ENCODE measurements at regions not wholly inside any gene's neighbourhood (a gene's known extent, or its start where the extent isn't known, plus 50 kb on each side); places are given as distances from the start of the nearest gene placed in this dataset.
"Not testable (repeated sequence)": the region's sequence is repeated elsewhere in the genome, so short reads cannot be mapped to it uniquely, and the experiment has no call there.

DNA sequence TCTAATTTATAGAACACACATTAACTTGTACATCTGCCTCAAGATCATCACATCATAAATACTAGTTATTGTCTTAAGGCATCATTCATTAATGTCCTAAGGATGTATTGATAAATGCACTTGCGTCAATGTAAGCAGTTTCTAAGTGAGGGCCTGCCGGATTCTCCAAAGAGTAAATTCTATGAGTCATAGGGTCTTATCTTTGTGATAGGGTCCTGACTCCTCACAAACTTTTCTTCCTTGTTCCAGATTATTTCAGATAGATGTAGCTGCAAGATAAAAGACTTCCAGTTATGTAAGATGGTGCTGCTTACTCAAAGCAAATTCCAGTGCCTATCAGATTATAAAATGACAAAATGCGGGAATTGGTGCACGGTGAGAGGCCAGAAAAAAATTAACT lies 315.0 kb upstream of the SLC39A10 start:
- DNase-seq, result no peak

DNA sequence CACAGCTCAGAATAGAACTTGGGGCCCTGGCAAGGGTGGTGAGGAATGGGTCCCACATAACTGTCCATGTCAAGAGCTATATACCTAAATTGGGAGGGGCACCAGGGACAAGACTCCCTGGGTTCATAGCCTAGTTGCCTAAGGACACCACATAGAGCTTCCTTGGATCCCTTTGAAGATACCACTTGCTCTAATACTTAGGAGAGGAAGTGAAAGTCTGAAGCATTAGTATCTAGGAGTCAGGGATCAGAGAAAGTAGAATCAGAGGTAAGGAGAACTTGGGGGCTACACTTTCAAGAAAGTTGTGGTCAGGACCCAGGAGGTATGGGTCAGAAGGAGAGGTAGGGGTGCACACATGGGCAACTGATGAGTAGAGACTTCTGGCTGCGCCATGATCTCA lies 318.2 kb upstream of the SLC39A10 start:
- no peak for DNase-seq

- no peak for DNase-seq
These were observed 319.4 kb upstream of the SLC39A10 start for GRCh38 chr2:195337597-195337996.

DNA sequence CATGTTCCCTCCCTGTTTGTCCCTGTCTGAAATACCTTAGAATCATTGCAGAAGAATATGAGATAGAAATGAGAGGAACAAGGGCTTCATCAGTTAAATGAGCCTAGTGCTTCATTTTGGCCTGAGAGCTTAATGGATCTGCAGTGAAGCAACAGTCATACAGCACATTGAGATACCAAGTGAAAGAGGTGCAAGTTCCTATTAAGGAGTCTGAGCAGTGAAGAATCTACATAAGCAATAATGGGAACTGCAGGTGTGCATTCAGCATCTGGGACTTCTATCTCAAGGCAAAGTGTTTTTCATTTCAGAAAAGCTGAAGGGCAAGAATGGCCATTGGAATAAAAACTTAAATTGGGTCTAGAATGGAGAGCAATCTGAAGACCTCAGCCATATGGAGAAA lies 323.2 kb upstream of the SLC39A10 start:
- no peak for DNase-seq

DNA sequence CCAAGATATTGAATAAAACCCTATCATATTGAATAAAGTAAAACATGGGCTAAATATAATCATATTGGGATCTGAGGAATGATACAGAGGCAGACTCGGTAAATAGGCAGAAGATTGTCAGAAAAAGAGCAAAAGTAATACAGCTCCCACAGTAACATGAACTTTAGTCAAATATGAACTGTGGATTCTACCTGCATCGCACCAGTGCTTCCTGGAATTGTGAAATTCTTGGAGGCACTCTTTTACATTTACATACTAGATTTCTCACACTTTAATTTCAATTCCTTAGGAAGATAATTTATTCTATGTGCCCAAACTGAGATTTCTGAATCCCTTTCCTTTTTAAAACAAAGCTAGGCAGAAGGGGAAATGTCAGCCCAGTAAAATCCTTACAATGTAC lies 325.1 kb upstream of the SLC39A10 start:
- DNase-seq, result no peak

DNA sequence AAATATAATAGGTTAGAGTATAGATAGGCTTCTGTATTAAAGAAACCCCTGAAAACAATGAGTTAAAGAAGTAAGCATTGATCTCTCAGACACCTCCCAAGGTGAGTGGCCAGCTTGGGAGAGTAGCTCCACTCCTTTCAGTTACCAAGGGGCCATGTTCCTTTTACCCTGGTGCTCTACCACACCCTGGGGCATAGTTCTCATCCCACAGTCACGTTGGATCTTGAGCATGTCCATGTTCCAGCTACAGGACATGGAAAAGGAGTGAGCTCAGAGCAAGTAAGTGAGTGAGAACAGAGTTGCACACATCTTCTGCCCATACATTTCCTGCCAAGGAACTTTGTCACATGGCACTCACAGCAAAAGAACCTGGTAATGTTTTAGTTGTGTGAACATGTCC lies 325.9 kb upstream of the SLC39A10 start:
- DNase-seq, result no peak

- no peak for DNase-seq
These were observed 326.5 kb upstream of the SLC39A10 start for GRCh38 chr2:195330513-195330956.

GRCh38 chr2:195329784-195330183 lies 327.2 kb upstream of the SLC39A10 start:
- DNase-seq, result not testable (repeated sequence)

- DNase-seq, result no peak
These were observed 330.5 kb upstream of the SLC39A10 start for GRCh38 chr2:195326537-195326936.

DNA sequence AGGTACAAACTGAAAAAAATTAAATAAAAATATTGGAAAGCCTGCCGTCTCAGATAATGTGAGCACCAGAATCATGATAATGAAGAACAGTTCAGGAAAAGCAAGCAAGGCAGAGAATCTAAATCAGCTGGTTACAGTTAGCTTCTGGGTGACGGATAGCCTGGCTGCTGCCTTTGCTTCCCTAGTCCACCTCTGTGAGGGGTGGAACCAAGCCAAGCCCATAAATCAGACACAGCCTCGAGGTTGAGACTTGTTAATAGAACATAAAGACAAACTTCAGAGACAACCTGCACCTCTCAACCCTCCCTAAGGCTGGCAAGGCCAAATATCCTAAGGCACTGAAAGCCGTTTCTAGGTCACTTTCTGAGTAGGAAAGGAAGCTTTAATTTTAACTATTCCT lies 334.7 kb upstream of the SLC39A10 start:
- no peak for DNase-seq

DNA sequence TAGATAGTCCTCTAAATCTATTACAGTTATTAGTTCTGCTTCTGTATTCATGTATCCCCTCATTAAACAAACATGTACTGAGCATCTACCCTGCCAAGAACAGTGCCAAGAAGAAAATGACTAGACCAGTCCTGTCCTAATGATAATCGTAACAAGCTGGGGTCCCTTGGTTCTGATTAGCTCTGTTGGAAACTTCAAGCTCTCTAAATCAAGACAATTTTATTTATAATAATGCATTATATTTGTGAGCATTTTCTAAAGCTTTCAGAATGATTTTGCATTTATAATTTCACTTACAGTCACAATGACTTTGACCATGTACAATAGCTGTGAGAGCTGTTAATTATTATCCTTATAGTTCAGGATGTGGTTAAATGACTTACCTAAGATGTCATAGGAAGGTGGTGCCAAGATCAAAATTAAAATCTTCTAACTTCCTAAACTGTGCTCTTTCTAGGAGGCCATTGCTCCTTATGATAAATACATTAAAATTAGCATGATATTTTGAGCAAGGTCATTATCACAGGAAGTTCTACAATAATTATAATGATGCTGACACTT lies 336.5 kb upstream of the SLC39A10 start:
- no peak for DNase-seq

GRCh38 chr2:195319548-195320412 lies 337.2 kb upstream of the SLC39A10 start:
- DNase-seq, result no peak

- no peak for DNase-seq
These were observed 337.9 kb upstream of the SLC39A10 start for GRCh38 chr2:195319112-195319460.

DNA sequence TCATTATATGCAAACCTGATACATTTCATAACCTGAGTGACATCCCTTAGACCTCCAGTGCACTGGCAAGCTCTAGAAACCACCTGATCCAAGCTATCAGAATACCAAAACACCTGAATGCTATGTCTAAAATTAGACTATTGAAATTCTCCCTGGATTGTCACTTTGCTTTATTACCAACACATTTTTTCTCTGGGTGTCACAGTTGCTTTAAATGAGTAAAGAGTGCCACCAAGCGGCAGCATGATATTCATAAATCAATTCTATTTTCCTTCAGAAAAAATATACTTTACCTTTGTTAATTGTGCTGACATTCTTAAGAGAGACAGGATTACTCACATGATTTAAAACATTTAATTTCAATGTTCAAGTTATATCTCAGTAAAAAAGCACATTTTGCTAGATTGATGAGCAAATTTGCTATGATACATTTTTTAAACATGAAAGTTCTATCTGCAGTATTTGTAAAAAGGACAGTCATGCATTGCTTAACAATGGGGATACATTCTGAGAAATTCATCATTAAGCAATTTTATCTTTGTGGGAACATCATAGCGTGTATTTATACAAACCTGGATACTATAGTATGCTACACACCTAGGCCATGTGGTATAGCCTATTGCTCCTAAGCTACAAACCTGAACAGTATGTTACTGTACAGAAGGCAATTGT lies 338.4 kb upstream of the SLC39A10 start:
- peak; percentile 66 for DNase-seq

DNA sequence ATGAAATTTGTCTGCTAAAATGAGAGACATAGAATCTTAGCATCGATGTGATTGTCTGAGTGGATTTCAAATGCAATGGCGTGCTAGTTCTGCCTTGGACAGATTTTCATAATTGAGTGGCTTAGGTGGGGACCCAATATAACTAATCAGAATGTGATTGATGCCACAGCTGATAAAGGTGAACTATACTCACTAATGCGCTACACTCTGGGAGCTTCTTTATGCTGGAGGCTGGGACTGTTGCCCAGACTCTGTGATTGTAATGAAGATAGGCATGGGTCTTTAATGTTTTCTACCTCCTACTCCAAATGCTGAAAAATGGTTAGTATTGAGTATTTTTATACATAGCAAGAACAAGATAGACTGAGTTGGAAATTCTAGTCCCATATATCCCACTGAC lies 339.5 kb upstream of the SLC39A10 start:
- no peak for DNase-seq

- no peak for DNase-seq
These were observed 340.5 kb upstream of the SLC39A10 start for GRCh38 chr2:195316486-195316885.

- no peak for DNase-seq
These were observed 343.1 kb upstream of the SLC39A10 start for GRCh38 chr2:195313962-195314361.

GRCh38 chr2:195312662-195313061 lies 344.4 kb upstream of the SLC39A10 start:
- DNase-seq, result no peak

GRCh38 chr2:195308163-195308562 lies 348.9 kb upstream of the SLC39A10 start:
- DNase-seq, result no peak

DNA sequence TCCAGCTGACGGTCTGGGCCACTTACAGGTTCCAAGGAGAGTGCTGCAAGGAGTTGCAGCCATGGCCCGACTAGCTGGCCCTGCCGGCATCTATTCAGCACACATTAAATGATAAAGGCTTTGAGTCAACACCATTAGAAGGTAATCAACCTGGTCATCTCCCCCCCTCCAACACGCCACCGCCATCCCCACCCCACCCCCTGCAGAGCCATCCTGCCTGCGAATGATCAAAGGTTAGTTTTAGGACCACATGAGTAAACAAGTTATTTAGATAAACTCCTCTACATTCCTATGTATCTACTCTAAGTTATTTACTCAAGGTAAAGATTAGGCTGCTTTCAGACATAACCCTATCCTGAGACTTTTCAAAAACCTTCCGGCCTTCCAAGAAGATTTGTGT lies 349.3 kb upstream of the SLC39A10 start:
- no peak for DNase-seq

DNA sequence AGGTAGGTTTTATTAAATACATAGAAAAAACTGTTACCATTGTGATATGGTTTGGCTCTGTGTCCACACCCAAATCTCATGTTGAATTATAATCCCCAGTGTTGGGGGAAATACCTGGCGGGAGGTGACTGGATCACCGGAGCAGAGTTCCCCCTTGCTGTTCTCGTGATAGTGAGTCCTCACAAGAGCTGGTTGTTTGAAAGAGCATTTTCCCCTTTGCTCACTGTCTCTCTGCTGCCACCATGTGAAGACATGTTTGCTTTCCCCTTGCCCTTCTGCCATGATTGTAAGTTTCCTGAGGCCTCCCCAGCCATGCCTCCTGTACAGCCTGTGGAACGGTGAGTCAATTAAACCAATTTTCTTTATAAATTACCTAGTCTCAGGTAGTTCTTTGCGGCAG lies 352.7 kb upstream of the SLC39A10 start:
- no peak for DNase-seq

- DNase-seq, result no peak
These were observed 356.4 kb upstream of the SLC39A10 start for GRCh38 chr2:195300631-195301030.

GRCh38 chr2:195299600-195299999 lies 357.4 kb upstream of the SLC39A10 start:
- DNase-seq, result no peak

DNA sequence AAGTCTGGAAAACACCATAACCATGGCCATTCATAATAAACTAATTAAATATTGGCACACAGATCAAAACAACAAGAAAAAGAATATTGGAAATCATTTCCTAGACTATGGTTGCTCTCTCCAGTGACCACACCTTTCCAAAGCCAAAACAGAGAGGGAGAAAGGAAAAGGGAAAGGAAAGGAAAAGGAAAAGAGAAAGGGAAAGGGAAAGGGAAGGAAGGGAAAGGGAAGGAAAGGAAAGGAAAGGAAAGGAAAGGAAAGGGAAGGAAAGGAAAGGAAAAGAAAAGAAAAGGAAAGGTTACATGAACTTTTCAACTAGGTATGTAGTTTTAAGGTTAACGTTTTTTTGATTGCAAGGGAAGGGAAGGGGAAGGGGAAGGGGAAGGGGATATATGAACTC lies 360.5 kb upstream of the SLC39A10 start:
- DNase-seq, result no peak
